K562 (cell line): ENCODE measurements at regions not wholly inside any gene's neighbourhood (a gene's known extent, or its start where the extent isn't known, plus 50 kb on each side); places are given as distances from the start of the nearest gene placed in this dataset.

ENCODE experiments used
- E2F5 ChIP-seq: sonication (generic); formaldehyde crosslinking; IDR thresholded peaks from 2 replicates; pipeline ENCODE4 v1.8.0; 2022; ENCODE audit warnings: mild to moderate bottlenecking, missing genetic modification reagents
- KLF6 ChIP-seq: fragments of 250-450 bp; sonication (Bioruptor Pico); IDR thresholded peaks from 2 replicates; pipeline ENCODE4 v1.4.0; 2020; ENCODE audit warnings: mild to moderate bottlenecking, moderate library complexity, borderline replicate concordance
- NR2F6 ChIP-seq: fragments of 450-650 bp; formaldehyde crosslinking; IDR thresholded peaks from 2 replicates; pipeline ENCODE4 v1.4.0; 2020; ENCODE audit warnings: mild to moderate bottlenecking
- PHF20 ChIP-seq: fragments of 450-650 bp; IDR thresholded peaks from 2 replicates; pipeline ENCODE4 v1.6.1; 2018; ENCODE audit not compliant: partially characterized antibody
- TCF7 ChIP-seq: sonication (generic); IDR thresholded peaks from 2 replicates; pipeline ENCODE4 v1.6.1; 2016; ENCODE audit warnings: antibody characterized with exemption, borderline replicate concordance
- TF ChIP-seq, protein P1 (sequence below): fragments of 250-450 bp; sonication (Bioruptor Pico); IDR thresholded peaks from 2 replicates; pipeline ENCODE4 v1.8.0; 2022; ENCODE audit warnings: moderate library complexity, mild to moderate bottlenecking, inconsistent platforms
- TF ChIP-seq, protein P2 (sequence below): sonication (generic); formaldehyde crosslinking; IDR thresholded peaks from 2 replicates; pipeline ENCODE4 v1.8.0; 2022; ENCODE audit warnings: mild to moderate bottlenecking, missing genetic modification reagents

- TF ChIP-seq, protein P1, sequence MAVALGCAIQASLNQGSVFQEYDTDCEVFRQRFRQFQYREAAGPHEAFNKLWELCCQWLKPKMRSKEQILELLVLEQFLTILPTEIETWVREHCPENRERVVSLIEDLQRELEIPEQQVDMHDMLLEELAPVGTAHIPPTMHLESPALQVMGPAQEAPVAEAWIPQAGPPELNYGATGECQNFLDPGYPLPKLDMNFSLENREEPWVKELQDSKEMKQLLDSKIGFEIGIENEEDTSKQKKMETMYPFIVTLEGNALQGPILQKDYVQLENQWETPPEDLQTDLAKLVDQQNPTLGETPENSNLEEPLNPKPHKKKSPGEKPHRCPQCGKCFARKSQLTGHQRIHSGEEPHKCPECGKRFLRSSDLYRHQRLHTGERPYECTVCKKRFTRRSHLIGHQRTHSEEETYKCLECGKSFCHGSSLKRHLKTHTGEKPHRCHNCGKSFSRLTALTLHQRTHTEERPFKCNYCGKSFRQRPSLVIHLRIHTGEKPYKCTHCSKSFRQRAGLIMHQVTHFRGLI = no peak
- TF ChIP-seq NR2F6 (CRISPR knock-in tag) (no peak), E2F5 (CRISPR knock-in tag) (no peak), TCF7 (no peak), KLF6 (no peak), PHF20 (no peak)
- TF ChIP-seq, protein P2, sequence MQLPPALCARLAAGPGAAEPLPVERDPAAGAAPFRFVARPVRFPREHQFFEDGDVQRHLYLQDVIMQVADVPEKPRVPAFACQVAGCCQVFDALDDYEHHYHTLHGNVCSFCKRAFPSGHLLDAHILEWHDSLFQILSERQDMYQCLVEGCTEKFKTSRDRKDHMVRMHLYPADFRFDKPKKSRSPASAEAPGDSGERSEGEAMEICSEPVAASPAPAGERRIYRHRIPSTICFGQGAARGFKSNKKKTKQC (CRISPR knock-in tag) = no peak
- TF ChIP-seq, all 486 proteins: peak for 0
Observed at GRCh38 chr1:4121834-4122512, 221.9 kb upstream of the C1orf174 start (continued).
